A549 (cell line): ENCODE measurements at regions not wholly inside any gene's neighbourhood (a gene's known extent, or its start where the extent isn't known, plus 50 kb on each side); places are given as distances from the start of the nearest gene placed in this dataset.

Experiments
- ATAC-seq, 2 experiments: fragments of 200-7000 bp in 1 of 2; fragments of >200 bp in 1 of 2; cut with Nextera tagmentation in 1 of 2; cut with Tn5 transposase in 1 of 2; 3 replicates each; pipeline versions ENCODE4 v1.8.0 to v1.9.1; 2018 to 2020; ENCODE audit warnings: mild to moderate bottlenecking in 1 of 2, moderate library complexity in 1 of 2
- CTCF ChIA-PET: fragments of 300-600 bp; sonication (Branson Sonifier 250); formaldehyde crosslinking; extraction: SDS; loops from one replicate; lab custom pipeline; 2021; ENCODE audit warnings: antibody characterized with exemption, inconsistent platforms; lab: Yijun Ruan, JAX
- POLR2A ChIA-PET: fragments of 350-600 bp; formaldehyde crosslinking; extraction: SDS; loops from one replicate; lab custom pipeline; 2021; ENCODE audit warnings: antibody characterized with exemption, inconsistent platforms; lab: Yijun Ruan, JAX
- DNase-seq, 2 experiments: peaks; one replicate each; pipeline versions ENCODE4 v3.0.0 to v3.0.0-alpha.2; 2011 to 2016; ENCODE audit warnings: low read depth in 1 of 2, low spot score in 1 of 2
- FAIRE-seq: peaks from 2 replicates; lab custom pipeline; 2011; peaks lifted over from hg19 to GRCh38; lab: Jason Lieb, UNC
- H3K27ac ChIP-seq, 2 experiments: fragments of >200 bp; sonication (Bioruptor Twin); formaldehyde crosslinking; 3 replicates each; pipeline ENCODE4 v1.5.1; 2016 to 2017
- H3K4me1 ChIP-seq: fragments of >200 bp; sonication (Bioruptor Twin); formaldehyde crosslinking; 3 replicates; pipeline ENCODE4 v1.6.1; 2016
- H3K4me2 ChIP-seq: fragments of >200 bp; sonication (Bioruptor Twin); formaldehyde crosslinking; 3 replicates; pipeline ENCODE4 v1.6.1; 2016
- H3K4me3 ChIP-seq: fragments of >200 bp; sonication (Bioruptor Twin); formaldehyde crosslinking; 3 replicates; pipeline ENCODE4 v1.5.1; 2016
- H3K9me3 ChIP-seq: fragments of >200 bp; sonication (Bioruptor Twin); formaldehyde crosslinking; 3 replicates; pipeline ENCODE4 v1.6.1; 2016
- BHLHE40 ChIP-seq: IDR thresholded peaks from 2 replicates; pipeline ENCODE4 v1.6.1; 2012; ENCODE audit warnings: low read depth, low read length, inconsistent platforms
- CBX2 ChIP-seq: fragments of 200-600 bp; sonication (generic); IDR thresholded peaks from 2 replicates; pipeline ENCODE4 v1.6.1; 2016; ENCODE audit warnings: low read depth, mild to moderate bottlenecking, borderline replicate concordance
- CHD4 ChIP-seq: fragments of 200-600 bp; sonication (generic); IDR thresholded peaks from 2 replicates; pipeline ENCODE4 v1.6.1; 2016; ENCODE audit warnings: antibody characterized with exemption, mild to moderate bottlenecking, borderline replicate concordance
- E2F6 ChIP-seq: IDR thresholded peaks from 2 replicates; pipeline ENCODE4 v1.6.1; 2012; ENCODE audit warnings: low read depth, borderline replicate concordance
- EHMT2 ChIP-seq: fragments of 200-600 bp; sonication (generic); IDR thresholded peaks from 2 replicates; pipeline ENCODE4 v1.6.1; 2016; ENCODE audit warnings: antibody characterized with exemption, low read depth, mild to moderate bottlenecking, moderate library complexity
- FOSB ChIP-seq: fragments of 250-450 bp; sonication (Bioruptor Pico); IDR thresholded peaks from 2 replicates; pipeline ENCODE4 v1.5.0; 2020; ENCODE audit warnings: mild to moderate bottlenecking, moderate library complexity
- FOSL2 ChIP-seq, 2 experiments: fragments of 450-650 bp in 1 of 2; fragments of >200 bp in 1 of 2; sonication (Bioruptor Twin) in 1 of 2; formaldehyde crosslinking; IDR thresholded peaks; 2 replicates each; pipeline versions ENCODE4 v1.5.0 to v1.6.1; 2016 to 2020; ENCODE audit warnings: mild to moderate bottlenecking in 1 of 2, moderate library complexity in 1 of 2
- FOXS1 ChIP-seq: fragments of 250-450 bp; sonication (Bioruptor Pico); IDR thresholded peaks from 2 replicates; pipeline ENCODE4 v1.5.0; 2020; ENCODE audit warnings: mild to moderate bottlenecking, moderate library complexity
- HES2 ChIP-seq: fragments of >200 bp; sonication (Bioruptor Twin); formaldehyde crosslinking; IDR thresholded peaks from 2 replicates; pipeline ENCODE4 v1.6.1; 2016
- HEYL ChIP-seq: fragments of 250-450 bp; sonication (Bioruptor Pico); IDR thresholded peaks from 2 replicates; pipeline ENCODE4 v1.8.0; 2021; ENCODE audit warnings: mild to moderate bottlenecking, moderate library complexity
- HMGXB4 ChIP-seq: fragments of 250-450 bp; sonication (Bioruptor Pico); IDR thresholded peaks from 2 replicates; pipeline ENCODE4 v1.5.0; 2021; ENCODE audit warnings: mild to moderate bottlenecking, moderate library complexity, borderline replicate concordance
- HOXB13 ChIP-seq: fragments of 250-450 bp; sonication (Bioruptor Pico); IDR thresholded peaks from 2 replicates; pipeline ENCODE4 v1.5.0; 2020; ENCODE audit warnings: low read depth, mild to moderate bottlenecking, moderate library complexity
- JUN ChIP-seq, 2 experiments: fragments of >200 bp; sonication (Bioruptor Twin); formaldehyde crosslinking; IDR thresholded peaks; 2 replicates in 1 of 2; 3 replicates in 1 of 2; pipeline ENCODE4 v1.6.1; 2016 to 2017
- JUNB ChIP-seq: fragments of >200 bp; sonication (Bioruptor Twin); formaldehyde crosslinking; IDR thresholded peaks from 2 replicates; pipeline ENCODE4 v1.6.1; 2016
- KDM1A ChIP-seq: fragments of 200-600 bp; sonication (generic); IDR thresholded peaks from 2 replicates; pipeline ENCODE4 v1.6.1; 2016; ENCODE audit warnings: low read depth, mild to moderate bottlenecking
- KDM5A ChIP-seq: fragments of 200-600 bp; sonication (generic); IDR thresholded peaks from 2 replicates; pipeline ENCODE4 v1.6.1; 2016; ENCODE audit warnings: antibody characterized with exemption, mild to moderate bottlenecking
- MYC ChIP-seq: IDR thresholded peaks from 2 replicates; pipeline ENCODE4 v1.6.1; 2012; ENCODE audit warnings: mild to moderate bottlenecking, inconsistent platforms, low read length, improper control_type of control experiment, borderline replicate concordance
- NR3C1 ChIP-seq: fragments of >200 bp; sonication (Bioruptor Twin); formaldehyde crosslinking; IDR thresholded peaks from 3 replicates; pipeline ENCODE4 v1.6.1; 2017
- PHF8 ChIP-seq: fragments of 200-600 bp; sonication (generic); IDR thresholded peaks from 2 replicates; pipeline ENCODE4 v1.6.1; 2016; ENCODE audit warnings: low read depth, mild to moderate bottlenecking, antibody characterized with exemption, moderate library complexity, borderline replicate concordance
- POLR2AphosphoS2 ChIP-seq: conservative IDR thresholded peaks from 2 replicates; pipeline ENCODE4 v1.6.1; 2012; ENCODE audit warnings: low read length, improper control_type of control experiment, inconsistent platforms
- SMC3 ChIP-seq: fragments of >200 bp; sonication (Bioruptor Twin); formaldehyde crosslinking; IDR thresholded peaks from 3 replicates; pipeline ENCODE4 v1.6.1; 2018; ENCODE audit warnings: inconsistent platforms
- TFCP2L1 ChIP-seq: fragments of 250-450 bp; sonication (Bioruptor Pico); IDR thresholded peaks from 2 replicates; pipeline ENCODE4 v1.5.0; 2021; ENCODE audit warnings: mild to moderate bottlenecking
- TP53 ChIP-seq: fragments of 250-450 bp; sonication (Bioruptor Pico); IDR thresholded peaks from 2 replicates; pipeline ENCODE4 v1.5.0; 2021; ENCODE audit warnings: mild to moderate bottlenecking, moderate library complexity
- ZC3H11A ChIP-seq: fragments of 450-650 bp; IDR thresholded peaks from 2 replicates; pipeline ENCODE4 v1.6.1; 2014; ENCODE audit warnings: antibody characterized with exemption, mild to moderate bottlenecking
- ZNF302 ChIP-seq: fragments of 250-450 bp; sonication (Bioruptor Pico); IDR thresholded peaks from 2 replicates; pipeline ENCODE4 v1.9.0; 2021; ENCODE audit warnings: inconsistent platforms, mild to moderate bottlenecking, moderate library complexity
- WGBS: methylation state at CpG from one replicate; pipeline ENCODE4 v1.1.6; 2017; ENCODE audit errors: missing lambda C conversion rate; 5-methylcytosine and 5-hydroxymethylcytosine counted together

- no peak for DNase-seq
- H3K27ac ChIP-seq = no peak overlapping the region
- no peak for ATAC-seq
- 0% methylated on average over 1 of the region's 1 CpG for WGBS
- no peak overlapping the region for H3K4me2 ChIP-seq
- ChIA-PET CTCF (no interaction called here), POLR2A (no interaction called here)
- no peak overlapping the region for H3K4me3 ChIP-seq
- H3K4me1 ChIP-seq = no peaks in the 10 kb centered on the region
- FAIRE-seq = no peak
- no peaks in the 10 kb centered on the region for H3K9me3 ChIP-seq
- TF ChIP-seq CHD4 = no peak
- TF ChIP-seq SMC3 = no peak
- TF ChIP-seq KDM1A = no peak
- TF ChIP-seq TP53 (CRISPR knock-in tag) = no peak
- TF ChIP-seq JUN (IDR thresholded peaks at IDR 0.05) = no peak
- no peak for TF ChIP-seq CBX2
- no peak for TF ChIP-seq ZC3H11A
- no peak for TF ChIP-seq PHF8
- TF ChIP-seq E2F6 = no peak
- no peak for TF ChIP-seq POLR2AphosphoS2
- no peak for TF ChIP-seq HOXB13 (CRISPR knock-in tag)
- TF ChIP-seq HEYL (CRISPR knock-in tag) = no peak
Observed at GRCh38 chr18:61619783-61620182, 273.0 kb downstream of the RNF152 start.

- no peak overlapping the region for H3K4me3 ChIP-seq
- TF ChIP-seq TFCP2L1 = no peak
- TF ChIP-seq, all 56 proteins: peak for 0
- ATAC-seq (no peak), DNase-seq (no peak), FAIRE-seq (no peak)
- Histone ChIP-seq H3K4me1 (no peaks in the 10 kb centered on the region), H3K9me3 (no peaks in the 10 kb centered on the region), H3K4me2 (no peak overlapping the region), H3K27ac (no peak overlapping the region)
- ChIA-PET CTCF (no interaction called here), POLR2A (no interaction called here)
- WGBS = 34% methylated on average over 3 of the region's 3 CpGs
Observed at GRCh38 chr18:61618816-61619215, 274.0 kb downstream of the RNF152 start.

- TF ChIP-seq KDM5A (no peak), CHD4 (no peak), CBX2 (no peak), PHF8 (no peak), FOXS1 (no peak), FOSB (no peak), JUNB (no peak), BHLHE40 (no peak), NR3C1 (no peak), ZNF302 (no peak), FOSL2 (IDR thresholded peaks at IDR 0.05) (no peak), FOSL2 (CRISPR knock-in tag; IDR thresholded peaks at IDR 0.05) (no peak), MYC (no peak), HMGXB4 (CRISPR knock-in tag) (no peak), HES2 (no peak), EHMT2 (no peak)
- DNase-seq (no peak), FAIRE-seq (no peak), ATAC-seq (no peak)
- Histone ChIP-seq H3K9me3 (no peaks in the 10 kb centered on the region), H3K4me1 (no peaks in the 10 kb centered on the region), H3K4me3 (no peak overlapping the region), H3K4me2 (no peak overlapping the region), H3K27ac (no peak overlapping the region)
- ChIA-PET CTCF (interaction anchor here (1.7 kb wide), 1 partner anchor 9 kb away, joined by 3 read pairs; no protein-coding TSS in a partner anchor), POLR2A (no interaction called here)
- WGBS = 71% methylated on average over 4 of the region's 4 CpGs
Observed at GRCh38 chr18:61616111-61616610, 276.6 kb downstream of the RNF152 start.
